Hepatocyte (in vitro differentiated cells): ENCODE measurements at regions not wholly inside any gene's neighbourhood (a gene's known extent, or its start where the extent isn't known, plus 50 kb on each side); places are given as distances from the start of the nearest gene placed in this dataset.

ENCODE experiments used
- DNase-seq: peaks from one replicate; pipeline ENCODE4 v3.0.0-alpha.2; 2016; ENCODE audit warnings: low spot score
- H2AFZ ChIP-seq: fragments of 200-600 bp; sonication (generic); 2 replicates; pipeline ENCODE4 v1.6.0; 2016; ENCODE audit warnings: antibody characterized with exemption, mild to moderate bottlenecking
- H3K27ac ChIP-seq: fragments of 200-600 bp; sonication (generic); 2 replicates; pipeline ENCODE4 v1.5.1; 2016; ENCODE audit warnings: mild to moderate bottlenecking
- H3K27me3 ChIP-seq: fragments of 200-600 bp; sonication (generic); 2 replicates; pipeline ENCODE4 v1.6.1; 2016
- H3K36me3 ChIP-seq: fragments of 200-600 bp; sonication (generic); replicated peaks from 2 replicates; pipeline ENCODE4 v1.5.1; 2016; ENCODE audit warnings: low read depth; ENCODE audit not compliant: insufficient read depth
- H3K4me1 ChIP-seq: fragments of 200-600 bp; sonication (generic); 2 replicates; pipeline ENCODE4 v1.5.1; 2016; ENCODE audit warnings: mild to moderate bottlenecking, moderate library complexity; ENCODE audit not compliant: insufficient read depth
- H3K4me2 ChIP-seq: fragments of 200-600 bp; sonication (generic); 2 replicates; pipeline ENCODE4 v1.6.0; 2016
- H3K4me3 ChIP-seq: fragments of 200-600 bp; sonication (generic); 2 replicates; pipeline ENCODE4 v1.5.1; 2016; ENCODE audit warnings: mild to moderate bottlenecking
- H3K79me2 ChIP-seq: fragments of 200-600 bp; sonication (generic); 2 replicates; pipeline ENCODE4 v1.6.0; 2017; ENCODE audit warnings: mild to moderate bottlenecking
- H3K9me2 ChIP-seq: fragments of 200-600 bp; sonication (generic); replicated peaks from 2 replicates; pipeline ENCODE4 v1.6.0; 2017; ENCODE audit warnings: mild to moderate bottlenecking; ENCODE audit not compliant: insufficient read depth
- H3K9me3 ChIP-seq: fragments of 200-600 bp; sonication (generic); 2 replicates; pipeline ENCODE4 v1.5.1; 2016; ENCODE audit warnings: low read depth, mild to moderate bottlenecking
- H4K20me1 ChIP-seq: fragments of 200-600 bp; sonication (generic); 2 replicates; pipeline ENCODE4 v1.6.0; 2016; ENCODE audit warnings: mild to moderate bottlenecking; ENCODE audit not compliant: insufficient read depth, poor library complexity, severe bottlenecking
- EZH2 ChIP-seq: fragments of 200-600 bp; sonication (generic); IDR thresholded peaks from 2 replicates; pipeline ENCODE4 v1.6.1; 2016; ENCODE audit warnings: antibody characterized with exemption, mild to moderate bottlenecking, borderline replicate concordance
- EZH2phosphoT487 ChIP-seq: fragments of 200-600 bp; sonication (generic); IDR thresholded peaks from one replicate; pipeline ENCODE4 v1.6.1; 2018; ENCODE audit warnings: antibody characterized with exemption, mild to moderate bottlenecking, low read depth, moderate library complexity; ENCODE audit not compliant: unreplicated experiment, severe bottlenecking
- WGBS: methylation state at CpG from one replicate; pipeline ENCODE4 v1.1.6; 2016; ENCODE audit warnings: low lambda C conversion rate; ENCODE audit errors: missing lambda C conversion rate; 5-methylcytosine and 5-hydroxymethylcytosine counted together
- TF ChIP-seq, protein P1 (sequence below): fragments of 200-600 bp; sonication (generic); IDR thresholded peaks from 2 replicates; pipeline ENCODE4 v1.5.1; 2016; ENCODE audit warnings: antibody characterized with exemption, mild to moderate bottlenecking; ENCODE audit not compliant: poor library complexity

- no peak overlapping the region for H2AFZ ChIP-seq
- H3K9me3 ChIP-seq, result no peaks in the 10 kb centered on the region
- H3K27me3 ChIP-seq, result no peaks in the 10 kb centered on the region
- no peaks in the 10 kb centered on the region for H4K20me1 ChIP-seq
- no peak overlapping the region for H3K4me3 ChIP-seq
- no peak for DNase-seq
- H3K4me1 ChIP-seq, result no peaks in the 10 kb centered on the region
- H3K27ac ChIP-seq, result no peak overlapping the region
- H3K79me2 ChIP-seq, result no peaks in the 10 kb centered on the region
- H3K9me2 ChIP-seq, result no peaks in the 10 kb centered on the region
- no peak overlapping the region for H3K4me2 ChIP-seq
- no peak for TF ChIP-seq EZH2phosphoT487
- TF ChIP-seq, protein P1, sequence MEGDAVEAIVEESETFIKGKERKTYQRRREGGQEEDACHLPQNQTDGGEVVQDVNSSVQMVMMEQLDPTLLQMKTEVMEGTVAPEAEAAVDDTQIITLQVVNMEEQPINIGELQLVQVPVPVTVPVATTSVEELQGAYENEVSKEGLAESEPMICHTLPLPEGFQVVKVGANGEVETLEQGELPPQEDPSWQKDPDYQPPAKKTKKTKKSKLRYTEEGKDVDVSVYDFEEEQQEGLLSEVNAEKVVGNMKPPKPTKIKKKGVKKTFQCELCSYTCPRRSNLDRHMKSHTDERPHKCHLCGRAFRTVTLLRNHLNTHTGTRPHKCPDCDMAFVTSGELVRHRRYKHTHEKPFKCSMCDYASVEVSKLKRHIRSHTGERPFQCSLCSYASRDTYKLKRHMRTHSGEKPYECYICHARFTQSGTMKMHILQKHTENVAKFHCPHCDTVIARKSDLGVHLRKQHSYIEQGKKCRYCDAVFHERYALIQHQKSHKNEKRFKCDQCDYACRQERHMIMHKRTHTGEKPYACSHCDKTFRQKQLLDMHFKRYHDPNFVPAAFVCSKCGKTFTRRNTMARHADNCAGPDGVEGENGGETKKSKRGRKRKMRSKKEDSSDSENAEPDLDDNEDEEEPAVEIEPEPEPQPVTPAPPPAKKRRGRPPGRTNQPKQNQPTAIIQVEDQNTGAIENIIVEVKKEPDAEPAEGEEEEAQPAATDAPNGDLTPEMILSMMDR, result no peak
- no peak for TF ChIP-seq EZH2
- 75% methylated on average over 3 of the region's 3 CpGs for whole genome bisulfite sequencing
- no peaks in the 10 kb centered on the region for H3K36me3 ChIP-seq
These were observed 80.9 kb upstream of the SYT6 start for GRCh38 chr1:114234408-114235124.

DNA sequence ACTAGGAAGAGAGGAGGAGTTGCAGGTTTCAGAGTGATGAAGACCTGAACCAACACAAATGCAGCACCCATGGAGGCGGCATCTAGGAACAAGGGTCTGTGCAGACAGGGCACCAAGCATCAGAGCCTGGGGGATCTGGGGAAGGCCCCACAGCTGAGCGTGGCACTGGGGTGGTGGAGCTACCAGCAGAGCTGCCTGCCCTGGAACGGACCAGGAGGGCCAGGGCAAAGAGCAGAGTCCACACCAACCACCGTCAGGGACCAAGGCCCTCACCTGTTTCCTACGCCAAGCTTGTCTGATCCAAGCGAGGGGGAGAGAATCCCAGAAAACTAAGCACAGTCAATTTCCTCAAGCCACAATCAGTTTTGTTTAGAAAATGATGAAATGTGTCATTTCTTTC lies 79.0 kb upstream of the SYT6 start:
- Histone ChIP-seq H3K9me2 (no peaks in the 10 kb centered on the region), H3K79me2 (no peaks in the 10 kb centered on the region), H3K27ac (no peak overlapping the region), H3K27me3 (no peaks in the 10 kb centered on the region), H4K20me1 (no peaks in the 10 kb centered on the region), H3K9me3 (no peaks in the 10 kb centered on the region), H2AFZ (no peak overlapping the region), H3K4me1 (no peaks in the 10 kb centered on the region), H3K4me2 (no peak overlapping the region), H3K36me3 (no peaks in the 10 kb centered on the region), H3K4me3 (no peak overlapping the region)
- WGBS, result 74% methylated on average over 6 of the region's 6 CpGs
- no peak for TF ChIP-seq EZH2
- no peak for TF ChIP-seq EZH2phosphoT487
- TF ChIP-seq, protein P1, result no peak
- DNase-seq, result no peak

- Histone ChIP-seq H3K79me2 (no peaks in the 10 kb centered on the region), H3K4me2 (no peak overlapping the region), H2AFZ (no peak overlapping the region), H3K27ac (no peak overlapping the region), H3K9me2 (no peaks in the 10 kb centered on the region), H4K20me1 (no peaks in the 10 kb centered on the region), H3K4me1 (no peaks in the 10 kb centered on the region), H3K4me3 (no peak overlapping the region), H3K9me3 (no peaks in the 10 kb centered on the region), H3K27me3 (no peaks in the 10 kb centered on the region), H3K36me3 (no peaks in the 10 kb centered on the region)
- no peak for TF ChIP-seq EZH2
- TF ChIP-seq EZH2phosphoT487, result no peak
- TF ChIP-seq, protein P1, result no peak
- no peak for DNase-seq
- 98% methylated on average over 4 of the region's 4 CpGs for WGBS
These were observed 77.6 kb upstream of the SYT6 start for GRCh38 chr1:114231301-114231700.
